Loucy (cell line): ENCODE measurements at regions not wholly inside any gene's neighbourhood (a gene's known extent, or its start where the extent isn't known, plus 50 kb on each side); places are given as distances from the start of the nearest gene placed in this dataset.

Experiments used
- EZH2phosphoT487 ChIP-seq: fragments of 200-600 bp; IDR thresholded peaks from 2 replicates; pipeline ENCODE4 v1.6.1; 2018; ENCODE audit warnings: antibody characterized with exemption, mild to moderate bottlenecking, moderate library complexity, borderline replicate concordance
- TF ChIP-seq, protein P1 (sequence below): fragments of 200-600 bp; sonication (generic); conservative IDR thresholded peaks from 2 replicates; pipeline ENCODE4 v1.5.1; 2014; ENCODE audit warnings: mild to moderate bottlenecking, antibody characterized with exemption, low read length

DNA sequence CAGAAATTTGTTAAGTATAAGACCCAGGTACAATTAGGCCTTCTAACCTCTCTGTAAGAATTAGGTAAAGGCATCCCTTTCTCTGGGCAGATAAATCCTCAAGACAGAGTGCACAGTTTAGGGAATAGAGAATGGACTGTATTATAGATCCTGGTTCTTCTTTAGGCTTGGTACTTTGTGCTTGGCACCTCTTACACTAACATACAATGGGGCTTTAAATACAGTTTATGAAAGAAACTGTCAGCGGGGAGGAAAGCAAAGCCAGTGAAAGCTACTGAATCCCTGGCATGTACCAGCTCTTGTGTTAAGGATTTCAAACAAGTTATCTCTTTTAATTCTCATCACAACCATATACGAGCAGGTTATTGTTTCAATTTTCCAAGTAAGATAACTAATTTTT lies 1350.0 kb downstream of the ADGRL3 start:
- TF ChIP-seq, protein P1, sequence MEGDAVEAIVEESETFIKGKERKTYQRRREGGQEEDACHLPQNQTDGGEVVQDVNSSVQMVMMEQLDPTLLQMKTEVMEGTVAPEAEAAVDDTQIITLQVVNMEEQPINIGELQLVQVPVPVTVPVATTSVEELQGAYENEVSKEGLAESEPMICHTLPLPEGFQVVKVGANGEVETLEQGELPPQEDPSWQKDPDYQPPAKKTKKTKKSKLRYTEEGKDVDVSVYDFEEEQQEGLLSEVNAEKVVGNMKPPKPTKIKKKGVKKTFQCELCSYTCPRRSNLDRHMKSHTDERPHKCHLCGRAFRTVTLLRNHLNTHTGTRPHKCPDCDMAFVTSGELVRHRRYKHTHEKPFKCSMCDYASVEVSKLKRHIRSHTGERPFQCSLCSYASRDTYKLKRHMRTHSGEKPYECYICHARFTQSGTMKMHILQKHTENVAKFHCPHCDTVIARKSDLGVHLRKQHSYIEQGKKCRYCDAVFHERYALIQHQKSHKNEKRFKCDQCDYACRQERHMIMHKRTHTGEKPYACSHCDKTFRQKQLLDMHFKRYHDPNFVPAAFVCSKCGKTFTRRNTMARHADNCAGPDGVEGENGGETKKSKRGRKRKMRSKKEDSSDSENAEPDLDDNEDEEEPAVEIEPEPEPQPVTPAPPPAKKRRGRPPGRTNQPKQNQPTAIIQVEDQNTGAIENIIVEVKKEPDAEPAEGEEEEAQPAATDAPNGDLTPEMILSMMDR = no peak
- TF ChIP-seq EZH2phosphoT487 = no peak
